OCI-LY7 (cell line): ENCODE measurements at regions not wholly inside any gene's neighbourhood (a gene's known extent, or its start where the extent isn't known, plus 50 kb on each side); places are given as distances from the start of the nearest gene placed in this dataset.

Experiments used
- BruUV-seq: library from RNA; stranded (reverse); fragments of 400-500 nt; replicated peaks from 2 replicates; lab custom pipeline; 2021; lab: Mats Ljungman, UMichigan
- CTCF ChIA-PET: fragments of 300-600 bp; sonication (Branson Sonifier 250); formaldehyde crosslinking; loops from one replicate; lab custom pipeline; 2022; ENCODE audit warnings: antibody characterized with exemption; ENCODE audit not compliant: unreplicated experiment; lab: Charles Lee
- POLR2A ChIA-PET: fragments of 300-600 bp; sonication (Branson Sonifier 250); formaldehyde crosslinking; loops from one replicate; lab custom pipeline; 2022; ENCODE audit warnings: antibody characterized with exemption; lab: Charles Lee
- DNase-seq: peaks from one replicate; pipeline ENCODE4 v3.0.0-alpha.2; 2015; ENCODE audit warnings: low spot score
- H2AFZ ChIP-seq: fragments of 200-600 bp; sonication (generic), shearing (Covaris generic); 2 replicates; pipeline ENCODE4 v1.6.1; 2014; ENCODE audit warnings: mild to moderate bottlenecking, antibody characterized with exemption, low read length, moderate library complexity
- H3K27ac ChIP-seq: fragments of 200-600 bp; sonication (generic); 2 replicates; pipeline ENCODE4 v1.5.1; 2014; ENCODE audit warnings: mixed run types, low read depth, mild to moderate bottlenecking, moderate library complexity, low read length, inconsistent platforms; ENCODE audit not compliant: poor library complexity, severe bottlenecking
- H3K36me3 ChIP-seq: fragments of 200-600 bp; sonication (generic); 2 replicates; pipeline ENCODE4 v1.6.1; 2014; ENCODE audit warnings: mild to moderate bottlenecking, antibody characterized with exemption, low read length, moderate library complexity, mixed read lengths; ENCODE audit not compliant: insufficient read depth
- H3K4me1 ChIP-seq: fragments of 200-600 bp; sonication (generic); 2 replicates; pipeline ENCODE4 v1.5.1; 2014; ENCODE audit warnings: mild to moderate bottlenecking, low read length; ENCODE audit not compliant: insufficient read depth, poor library complexity, severe bottlenecking
- H3K4me2 ChIP-seq: fragments of 200-600 bp; sonication (generic); 2 replicates; pipeline ENCODE4 v1.6.1; 2014; ENCODE audit warnings: mild to moderate bottlenecking, low read length
- H3K4me3 ChIP-seq: fragments of 200-600 bp; sonication (generic); 2 replicates; pipeline ENCODE4 v1.5.1; 2014; ENCODE audit warnings: mild to moderate bottlenecking, low read depth, low read length; ENCODE audit not compliant: poor library complexity, severe bottlenecking
- H3K79me2 ChIP-seq: fragments of 200-600 bp; sonication (generic); 2 replicates; pipeline ENCODE4 v1.6.1; 2016; ENCODE audit warnings: low read depth, mild to moderate bottlenecking, low read length, moderate library complexity, mixed read lengths; ENCODE audit not compliant: insufficient read depth
- H3K9me2 ChIP-seq: fragments of 200-600 bp; sonication (generic); 2 replicates; pipeline ENCODE4 v1.6.1; 2016; ENCODE audit warnings: mild to moderate bottlenecking, low read length, mixed read lengths; ENCODE audit not compliant: insufficient read depth
- H3K9me3 ChIP-seq: fragments of 200-600 bp; sonication (generic); 2 replicates; pipeline ENCODE4 v1.6.1; 2014; ENCODE audit warnings: mild to moderate bottlenecking, mixed run types, low read length, mixed read lengths
- H4K20me1 ChIP-seq: fragments of 200-600 bp; sonication (generic); 2 replicates; pipeline ENCODE4 v1.6.1; 2014; ENCODE audit warnings: mild to moderate bottlenecking, antibody characterized with exemption, low read length, moderate library complexity, mixed read lengths; ENCODE audit not compliant: insufficient read depth
- CTCF ChIP-seq: fragments of 200-600 bp; sonication (generic); conservative IDR thresholded peaks from 2 replicates; pipeline ENCODE4 v1.5.1; 2014; ENCODE audit warnings: mild to moderate bottlenecking, antibody characterized with exemption, low read length, moderate library complexity, mixed read lengths
- EZH2phosphoT487 ChIP-seq: fragments of 200-600 bp; sonication (generic); IDR thresholded peaks from 2 replicates; pipeline ENCODE4 v1.6.1; 2018; ENCODE audit warnings: low read depth, borderline replicate concordance, mild to moderate bottlenecking, mixed run types, antibody characterized with exemption, low read length, moderate library complexity, mixed read lengths
- intact Hi-C: fragments of 100-400 bp; cut with micrococcal nuclease; formaldehyde crosslinking; loops from one replicate; pipeline ENCODE4 v1.10.0; 2022; ENCODE audit not compliant: unreplicated experiment

DNA sequence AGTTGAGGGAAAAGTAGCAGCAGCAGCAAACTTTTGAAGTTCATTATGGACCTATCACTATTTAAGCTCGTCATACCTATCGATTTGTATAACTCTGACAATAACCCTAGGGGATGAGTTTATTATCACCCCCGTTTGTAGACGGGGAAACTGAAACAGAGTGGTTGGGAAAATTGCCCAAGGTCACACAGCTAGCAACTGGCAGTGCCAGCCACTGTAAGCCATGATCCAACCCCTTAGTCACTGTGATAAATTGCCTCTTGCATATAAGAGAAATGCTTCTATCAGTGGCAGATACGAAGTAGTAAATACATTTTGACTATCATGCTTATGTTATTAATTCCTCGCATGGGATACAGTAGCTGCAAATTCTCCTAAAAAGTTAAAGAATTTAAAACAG lies 73.3 kb upstream of the ATP10B start:
- DNase-seq, result no peak
- ChIA-PET CTCF (no interaction called here), POLR2A (no interaction called here)
- H3K4me1 ChIP-seq, result no peaks in the 10 kb centered on the region
- no TSS peak for BruUV-seq
- no peaks in the 10 kb centered on the region for H3K9me2 ChIP-seq
- no peak overlapping the region for H3K4me3 ChIP-seq
- no peaks in the 10 kb centered on the region for H3K79me2 ChIP-seq
- H2AFZ ChIP-seq, result no peak overlapping the region
- TF ChIP-seq CTCF, result no peak
- no peak for TF ChIP-seq EZH2phosphoT487
- H3K9me3 ChIP-seq, result no peaks in the 10 kb centered on the region
- intact Hi-C loops, result no loop called here
- no peak overlapping the region for H3K4me2 ChIP-seq
- no peaks in the 10 kb centered on the region for H3K36me3 ChIP-seq
- H3K27ac ChIP-seq, result no peak overlapping the region
- no peaks in the 10 kb centered on the region for H4K20me1 ChIP-seq

DNA sequence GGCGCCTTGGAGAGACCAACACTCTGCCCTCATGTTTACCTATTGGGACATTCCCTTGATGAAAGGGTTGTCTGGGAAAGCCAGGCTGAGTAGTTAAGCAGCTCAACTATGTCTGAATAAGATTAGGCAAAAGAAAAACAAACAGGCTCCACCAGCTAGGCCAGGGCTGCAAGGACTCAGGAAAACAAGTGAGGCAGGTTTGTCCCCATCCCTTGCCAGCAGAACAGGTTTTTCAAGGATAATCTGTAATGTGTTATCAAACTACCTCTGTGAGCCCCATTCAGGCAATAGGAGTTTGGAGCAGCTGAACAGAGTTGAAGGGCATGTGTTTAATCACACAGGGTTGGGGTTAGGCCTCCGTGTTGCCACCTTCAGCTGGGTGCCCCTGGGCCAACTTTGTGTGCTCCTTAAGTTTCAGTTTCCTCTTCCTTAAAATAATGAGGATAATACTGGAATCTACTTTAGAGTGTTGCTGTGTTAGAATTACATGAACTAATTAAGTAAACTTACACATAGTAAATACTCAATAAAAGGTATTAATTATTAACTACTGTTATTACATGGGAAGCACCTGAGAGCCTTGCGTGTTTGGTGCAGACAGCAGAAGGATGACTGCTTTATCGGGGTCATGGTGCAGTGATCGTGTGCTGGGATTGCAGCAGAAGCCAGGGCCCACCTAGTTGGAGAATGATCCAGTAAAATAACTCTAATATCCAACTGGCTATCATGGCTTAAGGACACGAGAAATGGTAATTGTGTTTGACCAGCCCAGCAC lies 72.1 kb upstream of the ATP10B start:
- Histone ChIP-seq H3K4me1 (no peaks in the 10 kb centered on the region), H3K36me3 (no peaks in the 10 kb centered on the region), H4K20me1 (no peaks in the 10 kb centered on the region), H3K79me2 (no peaks in the 10 kb centered on the region), H3K4me2 (no peak overlapping the region), H3K9me3 (no peaks in the 10 kb centered on the region), H3K9me2 (no peaks in the 10 kb centered on the region), H3K27ac (no peak overlapping the region), H3K4me3 (no peak overlapping the region), H2AFZ (no peak overlapping the region)
- ChIA-PET CTCF (no interaction called here), POLR2A (no interaction called here)
- no TSS peak for BruUV-seq
- DNase-seq, result no peak
- TF ChIP-seq EZH2phosphoT487, result no peak
- no peak for TF ChIP-seq CTCF
- intact Hi-C loops, result no loop called here

GRCh38 chr5:160923411-160923810 lies 71.4 kb upstream of the ATP10B start:
- Histone ChIP-seq H3K4me3 (no peak overlapping the region), H3K79me2 (no peaks in the 10 kb centered on the region), H3K9me2 (no peaks in the 10 kb centered on the region), H3K4me1 (no peaks in the 10 kb centered on the region), H3K9me3 (no peaks in the 10 kb centered on the region), H4K20me1 (no peaks in the 10 kb centered on the region), H3K4me2 (no peak overlapping the region), H2AFZ (no peak overlapping the region), H3K36me3 (no peaks in the 10 kb centered on the region), H3K27ac (no peak overlapping the region)
- ChIA-PET CTCF (no interaction called here), POLR2A (no interaction called here)
- no peak for TF ChIP-seq EZH2phosphoT487
- no peak for TF ChIP-seq CTCF
- BruUV-seq, result no TSS peak
- no peak for DNase-seq
- intact Hi-C loops, result no loop called here
